ENCODE measurements at regions not wholly inside any gene's neighbourhood (a gene's known extent, or its start where the extent isn't known, plus 50 kb on each side); places are given as distances from the start of the nearest gene placed in this dataset.

DNA sequence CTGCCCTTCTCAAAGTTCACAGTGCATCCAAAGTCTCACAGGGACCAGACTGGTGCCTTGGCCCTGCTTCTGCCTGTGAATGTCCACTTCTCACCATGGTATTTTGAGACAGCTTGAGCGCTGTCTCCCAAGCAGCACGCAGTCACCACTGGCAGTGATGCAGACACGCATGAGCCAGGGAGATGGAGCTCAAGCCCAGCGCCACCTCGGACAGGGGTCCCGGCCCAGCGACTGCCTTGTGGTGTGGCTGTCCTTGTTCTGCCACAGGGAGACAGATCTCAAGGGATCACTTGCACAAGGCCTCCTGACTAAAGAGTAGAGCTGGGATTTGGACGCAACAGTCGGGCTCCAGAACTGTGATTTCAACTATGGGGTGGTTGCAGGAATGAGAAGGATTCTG, 92.6 kb upstream of the MBL2 start:
- DNase-seq: no peak

DNA sequence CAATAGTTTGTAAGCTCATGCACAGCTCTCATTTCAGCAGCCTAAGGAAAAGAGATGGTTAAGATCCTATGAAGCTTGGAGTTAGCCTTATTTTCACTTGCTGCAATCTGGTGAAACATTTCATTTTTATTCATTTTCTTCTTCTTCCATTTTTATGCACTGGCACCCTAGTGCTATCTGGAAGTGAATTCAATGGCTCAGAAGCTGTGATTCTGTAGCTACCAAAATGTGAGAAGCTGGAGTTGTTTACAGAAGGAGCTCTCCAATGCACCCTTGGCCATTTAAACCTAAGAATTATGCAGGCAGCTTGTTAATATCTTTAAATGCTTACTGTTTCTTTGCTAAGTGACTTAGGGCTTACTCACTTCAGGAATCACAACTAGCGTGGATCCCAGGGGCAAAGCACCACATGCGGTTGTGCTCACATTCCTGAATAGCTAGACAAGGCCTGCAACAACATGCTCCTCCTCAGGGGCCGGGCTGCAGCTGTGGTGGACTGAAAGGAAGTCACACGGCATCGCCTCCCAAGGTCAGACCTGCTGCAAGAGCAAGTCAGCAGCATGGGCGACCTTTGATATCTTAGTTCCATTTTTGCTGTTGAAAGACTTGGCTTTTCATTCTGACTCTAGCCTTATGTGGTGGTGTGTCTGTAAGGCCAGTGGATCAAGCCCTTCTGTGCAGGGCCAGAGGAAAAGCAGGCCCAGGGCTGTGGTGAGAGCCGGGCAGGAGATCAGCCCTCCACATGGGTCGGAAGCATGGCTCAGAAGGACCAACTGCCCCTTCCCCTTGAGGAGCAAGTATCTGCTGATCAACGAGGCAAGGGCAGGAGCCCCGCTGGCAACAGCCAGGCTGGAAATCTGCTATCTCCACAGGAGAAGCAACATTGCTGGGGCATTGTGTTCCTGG, 91.9 kb upstream of the MBL2 start:
- no peak for DNase-seq

DNA sequence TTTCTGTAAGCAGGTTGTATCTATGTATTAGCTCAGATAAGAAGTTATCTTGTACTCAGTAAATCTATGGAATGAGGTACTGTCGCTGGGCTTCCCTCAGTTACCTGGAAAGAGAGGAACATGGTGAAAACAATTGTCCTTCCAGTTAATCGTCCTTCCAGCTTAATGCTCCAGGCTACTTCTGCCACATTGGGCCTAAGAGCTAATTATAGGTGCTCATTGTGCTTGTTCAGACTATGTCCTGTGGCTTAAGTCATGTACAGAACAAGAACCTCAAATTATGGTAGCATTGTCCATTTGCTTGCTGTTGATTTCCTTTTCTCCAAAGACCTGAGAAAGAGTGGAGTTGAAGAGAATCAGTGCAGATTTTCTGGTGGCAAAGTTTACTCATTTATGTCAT, 86.1 kb upstream of the MBL2 start:
- no peak for DNase-seq

DNA sequence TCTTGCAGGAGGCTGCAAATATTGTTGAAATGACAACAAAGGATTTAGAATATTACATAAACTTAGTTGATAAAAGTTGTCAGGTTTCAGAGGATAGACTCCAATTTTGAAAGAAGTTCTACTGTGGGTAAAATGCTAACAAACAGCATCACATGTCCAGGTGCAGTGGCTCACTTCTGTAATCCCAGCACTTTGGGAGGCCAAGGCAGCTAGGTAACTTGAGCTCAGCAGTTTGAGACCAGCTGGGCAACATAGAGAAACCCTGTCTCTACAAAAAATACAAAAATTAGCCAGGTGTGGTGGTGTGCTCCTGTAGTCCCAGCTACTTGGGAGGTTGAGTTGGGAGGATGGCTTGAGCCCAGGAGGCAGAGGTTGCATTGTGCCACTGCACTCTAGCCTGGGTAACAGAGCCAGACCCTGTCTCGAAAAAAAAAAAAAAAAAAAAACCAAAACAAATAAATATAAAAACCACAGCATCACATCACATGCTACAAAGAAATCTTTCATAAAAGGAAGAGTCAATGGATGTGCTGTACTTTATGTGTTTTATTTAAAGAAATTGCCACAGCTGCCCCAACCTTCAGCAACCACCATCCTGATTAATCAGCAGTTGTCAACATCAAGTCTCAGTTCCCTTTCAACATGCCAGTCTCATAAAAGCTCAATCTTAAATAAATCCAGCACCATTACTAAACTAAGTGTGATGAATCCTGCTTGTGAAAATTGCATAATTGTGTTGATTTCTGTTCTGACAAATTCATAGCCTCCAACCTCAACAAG, 83.2 kb upstream of the MBL2 start:
- no peak for DNase-seq

DNA sequence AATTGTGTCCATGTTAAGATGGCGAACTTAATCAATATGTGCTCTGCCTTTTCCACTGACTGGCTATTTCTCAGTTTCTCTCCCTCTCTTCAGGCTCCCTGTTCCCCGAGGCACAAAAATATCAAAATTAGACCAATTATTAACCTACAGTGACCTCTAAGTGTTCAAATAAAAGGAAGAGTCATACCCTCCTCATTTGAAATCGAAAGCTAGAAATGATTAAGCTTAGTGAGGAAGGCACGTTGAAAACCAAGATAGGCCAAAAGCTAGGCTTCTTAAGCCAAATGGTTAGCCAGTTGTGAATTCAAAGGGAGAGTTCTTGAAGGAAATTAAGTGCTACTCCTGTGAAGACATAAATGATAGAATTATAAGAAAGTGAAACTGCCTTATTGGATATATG, 81.1 kb upstream of the MBL2 start:
- DNase-seq: no peak

DNA sequence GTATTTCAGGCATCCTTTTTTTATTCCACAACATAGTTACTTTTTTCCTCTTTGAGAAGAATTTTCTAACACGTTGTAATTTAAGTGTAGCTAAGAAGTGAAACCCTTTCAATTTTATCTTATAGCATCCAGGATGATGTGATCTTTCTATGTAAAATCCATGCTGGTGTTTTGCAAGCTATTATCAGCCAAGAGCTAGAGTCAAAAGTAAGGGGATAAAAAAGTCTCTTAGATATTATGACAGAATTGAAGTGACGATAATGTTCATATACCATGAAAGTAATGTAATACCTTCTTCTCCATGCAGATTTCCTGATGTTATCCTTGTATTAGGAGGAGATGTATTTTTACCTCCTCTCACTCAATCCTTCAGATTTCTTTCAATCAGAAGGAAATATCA, 64.2 kb upstream of the MBL2 start:
- no peak for DNase-seq
